ENCODE measurements at regions not wholly inside any gene's neighbourhood (a gene's known extent, or its start where the extent isn't known, plus 50 kb on each side); places are given as distances from the start of the nearest gene placed in this dataset.

DNA sequence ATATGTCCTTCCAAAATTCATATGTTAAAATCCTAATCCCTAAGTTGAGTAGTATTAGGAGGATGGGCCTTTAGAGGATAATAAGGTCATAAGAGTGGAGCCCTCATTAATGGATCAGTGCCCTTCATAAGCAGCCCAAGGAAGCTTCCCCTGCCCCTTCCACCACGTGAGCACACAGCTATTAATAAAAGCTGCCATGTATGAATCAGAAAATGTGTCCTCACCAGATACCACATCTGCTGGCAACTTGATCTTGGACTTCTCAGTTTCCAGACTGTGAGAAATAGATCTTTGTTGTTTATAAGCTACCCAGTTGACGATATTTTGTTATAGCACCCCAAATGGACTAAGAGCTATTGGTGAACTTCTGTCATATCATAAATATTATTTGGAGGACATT, 207.7 kb upstream of the HDDC2 start:
- TF ChIP-seq CTCF (conservative IDR thresholded peaks at IDR 0.05; ENCODE audit: low read depth, low read length) (no peak), USF2 (IDR thresholded peaks at IDR 0.05; ENCODE audit: low read depth, low read length) (no peak), BHLHE40 (IDR thresholded peaks at IDR 0.05; ENCODE audit: low read depth, low read length) (no peak)
